GM18499 (cell line): ENCODE measurements at regions not wholly inside any gene's neighbourhood (a gene's known extent, or its start where the extent isn't known, plus 50 kb on each side); places are given as distances from the start of the nearest gene placed in this dataset.

Experiments
- ATAC-seq: cut with Tn5 transposase; IDR thresholded peaks from one replicate; pipeline ENCODE4 v1.9.1; 2021; ENCODE audit warnings: moderate number of reproducible peaks; ENCODE audit not compliant: insufficient read depth, unreplicated experiment

GRCh38 chr1:105652109-105652508 is 1404.4 kb upstream of the PRMT6 start:
- no peak for ATAC-seq

GRCh38 chr1:105655032-105655431 is 1401.4 kb upstream of the PRMT6 start:
- ATAC-seq, result no peak

GRCh38 chr1:105664495-105664894 is 1392.0 kb upstream of the PRMT6 start:
- no peak for ATAC-seq

- ATAC-seq, result no peak
Observed at GRCh38 chr1:105678334-105678733, 1378.1 kb upstream of the PRMT6 start.

GRCh38 chr1:105684714-105685113 is 1371.8 kb upstream of the PRMT6 start:
- ATAC-seq, result no peak

- no peak for ATAC-seq
Observed at GRCh38 chr1:105686026-105686425, 1370.4 kb upstream of the PRMT6 start.

- no peak for ATAC-seq
Observed at GRCh38 chr1:105686874-105687690, 1369.4 kb upstream of the PRMT6 start.

- ATAC-seq, result no peak
Observed at GRCh38 chr1:105700723-105701122, 1355.8 kb upstream of the PRMT6 start.

- no peak for ATAC-seq
Observed at GRCh38 chr1:105724286-105724685, 1332.2 kb upstream of the PRMT6 start.

GRCh38 chr1:105730701-105731100 is 1325.8 kb upstream of the PRMT6 start:
- no peak for ATAC-seq

- ATAC-seq, result no peak
Observed at GRCh38 chr1:105736349-105736748, 1320.1 kb upstream of the PRMT6 start.

GRCh38 chr1:105779727-105780126 is 1276.7 kb upstream of the PRMT6 start:
- ATAC-seq, result no peak

GRCh38 chr1:105785021-105785420 is 1271.5 kb upstream of the PRMT6 start:
- no peak for ATAC-seq

- ATAC-seq, result no peak
Observed at GRCh38 chr1:105793536-105794146, 1262.8 kb upstream of the PRMT6 start.

- ATAC-seq, result no peak
Observed at GRCh38 chr1:105795741-105796140, 1260.7 kb upstream of the PRMT6 start.

GRCh38 chr1:105830571-105831146 is 1225.8 kb upstream of the PRMT6 start:
- no peak for ATAC-seq

- no peak for ATAC-seq
Observed at GRCh38 chr1:105838071-105838470, 1218.4 kb upstream of the PRMT6 start.

GRCh38 chr1:105865546-105865945 is 1190.9 kb upstream of the PRMT6 start:
- ATAC-seq, result no peak

- no peak for ATAC-seq
Observed at GRCh38 chr1:105872817-105873216, 1183.7 kb upstream of the PRMT6 start.

- ATAC-seq, result peak; percentile 70
Observed at GRCh38 chr1:105874621-105875020, 1181.9 kb upstream of the PRMT6 start.

GRCh38 chr1:105886309-105886708 is 1170.2 kb upstream of the PRMT6 start:
- no peak for ATAC-seq

- no peak for ATAC-seq
Observed at GRCh38 chr1:105891308-105891707, 1165.2 kb upstream of the PRMT6 start.
